Endometrium (tissue), 2 donors: ENCODE measurements at regions not wholly inside any gene's neighbourhood (a gene's known extent, or its start where the extent isn't known, plus 50 kb on each side); places are given as distances from the start of the nearest gene placed in this dataset.
A peak's percentile ranks its signal among the peaks of the same experiment; 100 is the strongest.
"Not testable (repeated sequence)": the region's sequence is repeated elsewhere in the genome, so short reads cannot be mapped to it uniquely, and the experiment has no call there.

Experiments
- FAIRE-seq: peaks from 2 replicates; lab custom pipeline; 2012; peaks lifted over from hg19 to GRCh38; lab: Jason Lieb, UNC
- donor health status: control.
- donor health status: control.

- no peak for FAIRE-seq
These were observed 610.9 kb downstream of the DTWD2 start for GRCh38 chr5:118377420-118377819.

DNA sequence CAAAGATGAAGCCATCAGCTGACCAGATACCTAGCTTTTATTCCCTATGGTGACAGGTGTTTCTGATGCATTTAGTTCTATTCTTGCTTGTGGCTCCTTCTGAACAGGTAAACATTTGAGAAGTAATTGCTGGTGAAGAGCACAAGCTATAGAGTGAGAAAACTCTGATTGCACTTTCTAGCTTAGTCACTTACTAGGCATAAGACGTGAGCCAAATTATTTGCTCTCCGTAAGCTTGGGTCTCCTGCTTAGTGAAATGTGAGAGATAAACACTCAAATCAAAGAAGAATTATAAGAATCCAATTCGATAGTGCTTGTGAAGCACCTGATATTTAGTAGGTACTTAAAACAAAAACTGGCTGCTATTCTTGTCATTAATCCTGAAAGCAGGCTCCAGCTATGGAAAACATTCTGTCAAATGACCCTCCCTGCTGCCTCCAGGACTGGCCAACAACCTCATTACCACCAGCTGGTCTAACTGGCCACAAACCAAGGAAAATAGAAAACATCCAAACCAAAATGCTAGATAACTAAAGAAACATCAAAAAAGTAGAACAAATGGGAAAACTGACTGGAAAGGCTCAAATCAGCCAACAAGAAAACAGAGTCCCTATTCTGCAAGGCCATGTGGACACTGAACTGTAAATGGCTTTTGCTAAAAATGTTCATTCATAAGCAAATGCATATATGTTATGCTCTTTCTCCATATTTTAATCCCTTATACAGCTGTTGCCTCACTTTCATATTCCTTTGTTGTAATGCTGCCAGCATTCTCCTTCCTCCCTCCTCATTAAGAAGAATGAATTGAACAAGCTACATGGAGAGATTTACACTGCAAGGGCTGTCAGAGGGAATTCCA is 616.1 kb downstream of the DTWD2 start:
- peak; percentile 92 for FAIRE-seq

DNA sequence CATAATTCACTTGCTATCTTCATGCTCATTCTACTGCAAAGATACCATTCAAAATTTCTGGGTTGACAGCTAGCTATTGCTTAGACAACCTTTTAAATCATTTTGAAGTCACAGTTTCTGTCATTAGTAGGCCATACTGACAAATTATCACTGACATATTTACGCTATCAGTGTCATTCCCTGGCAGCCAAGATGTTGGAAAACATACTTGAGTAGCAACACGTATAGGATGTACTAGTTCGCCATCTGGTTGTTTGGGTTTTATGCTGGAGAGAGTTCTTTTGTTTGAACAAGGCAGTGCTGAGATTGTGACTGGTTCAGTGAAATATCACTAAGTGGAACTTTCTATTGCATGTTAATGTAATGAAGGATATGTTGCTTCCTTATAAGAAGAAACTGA is 621.9 kb downstream of the DTWD2 start:
- FAIRE-seq, result no peak

DNA sequence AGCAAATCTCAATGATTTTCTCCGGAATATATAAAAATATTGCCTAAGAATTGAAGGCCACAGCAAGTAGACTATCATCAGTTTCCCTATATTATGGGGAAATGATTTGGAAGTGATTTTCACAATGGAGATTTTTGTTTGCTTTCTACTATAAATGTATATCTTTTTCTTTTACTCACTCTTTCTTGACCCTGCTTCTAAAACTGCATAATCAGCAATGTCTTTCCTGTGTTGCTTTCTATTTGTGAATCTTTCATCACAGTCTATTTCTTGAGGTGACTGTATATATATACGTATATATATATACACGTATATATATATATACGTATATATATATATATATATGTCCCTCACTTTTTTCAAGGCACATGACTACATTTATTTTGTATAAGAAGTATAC is 622.6 kb downstream of the DTWD2 start:
- FAIRE-seq, result no peak

DNA sequence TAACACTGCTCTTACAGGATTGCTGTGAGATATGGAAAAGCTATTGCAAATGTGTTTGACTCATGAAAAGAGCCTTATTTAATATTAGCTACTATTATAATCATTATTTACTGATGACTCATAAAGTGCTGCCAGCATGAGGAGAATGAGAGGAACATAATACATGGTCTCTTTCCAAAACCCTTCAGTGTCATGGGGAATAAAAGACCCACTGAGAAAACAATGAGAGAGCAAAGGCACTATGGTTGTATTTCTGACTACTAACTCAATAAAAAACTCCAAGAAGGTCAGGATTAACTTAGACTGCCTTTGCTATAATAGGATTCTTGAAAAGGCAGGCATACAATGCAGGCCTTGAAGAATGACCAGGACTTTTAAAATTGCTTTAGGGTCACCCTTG is 633.5 kb downstream of the DTWD2 start:
- peak; percentile 98 for FAIRE-seq

DNA sequence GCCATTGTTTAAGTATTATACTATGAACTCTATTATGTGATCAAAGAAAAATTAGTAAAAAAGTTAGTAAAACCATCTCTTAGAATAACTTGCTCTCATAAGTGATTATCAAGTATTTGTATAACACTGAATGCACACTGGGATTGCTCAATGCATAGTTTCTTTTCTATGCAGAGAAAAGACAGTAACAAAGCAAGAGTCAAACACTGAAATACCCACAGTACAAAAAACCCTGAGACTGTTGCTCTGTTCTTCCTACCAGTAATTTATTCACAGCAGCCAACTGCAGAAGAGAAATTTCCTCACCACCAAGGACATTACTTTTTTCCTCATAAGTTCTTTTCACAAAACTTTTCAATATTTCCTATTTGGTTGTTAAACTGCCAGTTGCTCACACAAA is 634.4 kb downstream of the DTWD2 start:
- FAIRE-seq, result no peak

DNA sequence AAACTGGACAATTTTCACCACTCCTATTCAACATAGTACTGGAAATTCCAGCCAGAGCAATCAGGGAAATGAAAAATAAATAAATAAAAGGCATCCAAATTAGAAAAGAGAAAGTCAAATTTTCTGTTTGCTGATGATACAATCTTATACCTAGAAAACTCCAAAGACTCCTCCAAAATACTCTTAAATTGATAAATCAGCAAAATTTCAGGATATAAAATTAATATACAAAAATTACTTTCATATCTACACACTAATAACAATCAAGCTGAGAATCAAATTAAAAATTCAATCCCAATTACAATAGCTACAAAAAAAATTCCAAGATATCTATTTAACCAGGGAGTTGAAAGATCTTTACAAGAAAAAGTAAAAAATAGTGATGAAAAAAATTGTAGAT is 651.9 kb downstream of the DTWD2 start:
- FAIRE-seq, result no peak

GRCh38 chr5:118327389-118327788 is 661.0 kb downstream of the DTWD2 start:
- no peak for FAIRE-seq

DNA sequence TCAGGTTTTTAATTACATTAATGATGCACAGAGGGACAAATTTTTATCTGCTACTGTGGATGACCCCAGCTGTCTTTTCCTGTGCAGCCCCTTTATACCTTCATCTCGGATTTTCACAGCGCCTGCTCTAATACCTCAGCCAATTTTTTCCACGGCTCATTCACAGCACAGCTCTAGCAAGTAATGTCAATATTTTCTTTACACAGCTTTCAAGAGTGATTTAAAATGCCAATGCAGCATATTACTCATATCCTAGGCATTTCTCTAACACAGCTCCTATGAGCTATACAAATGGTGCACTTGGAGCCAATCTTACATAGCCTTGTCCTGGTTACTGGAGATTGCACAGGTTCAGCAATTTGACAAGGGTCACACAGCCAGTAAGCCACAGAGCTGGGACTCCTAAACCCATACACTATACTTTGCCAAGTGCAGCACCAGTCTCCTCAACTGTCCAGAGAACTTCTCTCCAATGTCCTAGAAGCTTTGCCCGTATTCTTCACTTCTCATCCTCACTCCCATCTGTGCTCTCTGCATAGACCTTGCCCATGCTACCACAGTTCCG is 661.8 kb downstream of the DTWD2 start:
- FAIRE-seq, result no peak

DNA sequence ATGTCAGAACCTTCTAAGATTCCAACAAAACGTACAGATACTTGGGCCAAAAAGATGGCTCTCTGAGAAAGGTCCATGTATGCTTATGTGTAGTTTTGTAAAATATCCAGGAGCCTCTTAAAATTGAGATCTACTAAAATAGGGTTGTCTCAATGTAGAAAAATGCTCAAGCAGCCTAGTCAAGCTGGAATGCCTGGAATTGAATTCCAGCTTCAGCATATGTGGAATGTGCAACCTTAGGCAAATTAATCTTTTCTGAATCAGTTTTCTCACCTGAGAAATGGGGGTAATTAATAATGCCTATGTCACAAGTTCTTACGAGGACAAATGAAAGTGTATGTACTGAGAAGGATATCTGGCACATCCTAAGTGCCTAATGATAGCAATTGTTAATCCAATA is 662.4 kb downstream of the DTWD2 start:
- FAIRE-seq, result no peak

DNA sequence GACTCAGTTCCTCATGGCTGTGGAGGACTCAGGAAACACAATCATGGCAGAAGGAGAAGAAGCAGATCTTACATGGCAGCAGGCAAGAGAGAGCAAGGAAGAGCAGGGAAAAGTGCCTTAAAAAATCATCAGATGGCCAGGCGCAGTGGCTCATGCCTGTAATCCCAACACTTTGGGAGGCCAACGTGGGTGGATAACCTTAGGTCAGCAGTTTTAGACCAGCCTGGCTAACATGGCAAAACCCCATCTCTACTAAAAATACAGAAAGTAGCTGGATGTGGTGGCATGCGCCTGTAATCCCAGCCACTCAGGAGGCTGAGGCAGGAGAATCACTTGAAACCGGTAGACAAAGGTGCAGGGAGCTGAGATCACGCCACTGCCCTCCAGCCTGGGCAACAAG is 664.6 kb downstream of the DTWD2 start:
- not testable (repeated sequence) for FAIRE-seq

- no peak for FAIRE-seq
These were observed 667.3 kb downstream of the DTWD2 start for GRCh38 chr5:118321081-118321480.

DNA sequence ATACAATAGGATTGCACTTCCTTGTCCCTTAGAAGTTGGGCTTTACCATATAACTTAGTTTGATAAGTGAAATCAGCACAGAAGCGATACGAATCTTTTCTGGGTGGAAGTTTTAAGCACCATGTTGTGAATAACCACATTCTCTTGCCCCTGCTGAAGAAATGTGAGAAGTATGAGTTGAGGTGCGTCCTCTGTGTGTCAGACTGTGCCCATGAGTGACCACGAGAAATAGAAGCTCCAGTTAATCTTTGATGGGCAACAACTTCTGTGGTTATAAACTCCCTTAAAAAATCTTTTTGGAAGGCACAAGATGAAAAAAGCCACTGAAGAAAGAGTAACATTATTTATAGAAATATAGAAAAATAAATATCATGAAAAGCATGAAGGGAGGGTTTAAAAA is 668.2 kb downstream of the DTWD2 start:
- FAIRE-seq, result no peak

- peak; percentile 96 for FAIRE-seq
These were observed 673.4 kb downstream of the DTWD2 start for GRCh38 chr5:118314931-118315330.

DNA sequence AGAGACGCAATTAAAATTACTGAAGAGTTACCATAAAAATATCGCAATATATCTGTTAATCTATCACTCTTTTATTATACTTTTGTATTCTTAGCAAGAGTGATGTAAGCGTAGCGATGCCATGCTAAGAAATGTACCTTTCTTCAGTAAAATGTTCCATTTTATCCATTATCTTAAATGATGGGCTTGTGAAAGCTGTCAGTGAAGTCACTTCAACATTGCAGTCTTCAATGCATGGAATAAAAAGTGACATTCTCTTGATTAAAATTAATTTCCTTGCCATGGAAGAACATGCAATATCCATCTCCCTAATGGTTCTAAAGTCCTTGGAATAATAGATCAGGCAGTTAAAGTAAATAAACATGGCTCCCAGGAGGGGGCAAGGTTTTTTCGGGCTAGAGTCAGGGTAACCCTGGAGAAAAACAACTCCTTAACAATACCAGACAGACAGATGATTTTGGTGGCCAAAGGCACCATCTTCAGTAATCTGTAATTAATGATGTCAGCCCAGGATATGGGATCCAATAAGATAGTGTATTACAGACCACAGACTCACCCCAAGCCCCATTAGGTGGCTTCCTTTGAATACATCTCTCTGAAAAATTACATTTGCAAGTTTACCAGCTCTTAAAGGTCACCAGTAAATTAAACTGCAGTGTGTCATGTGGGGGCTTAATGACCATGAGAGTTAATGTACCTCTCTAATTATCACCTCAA is 677.1 kb downstream of the DTWD2 start:
- FAIRE-seq, result no peak

GRCh38 chr5:118310401-118310800 is 677.9 kb downstream of the DTWD2 start:
- FAIRE-seq, result no peak

GRCh38 chr5:118303296-118303695 is 685.1 kb downstream of the DTWD2 start:
- FAIRE-seq, result peak; percentile 70

DNA sequence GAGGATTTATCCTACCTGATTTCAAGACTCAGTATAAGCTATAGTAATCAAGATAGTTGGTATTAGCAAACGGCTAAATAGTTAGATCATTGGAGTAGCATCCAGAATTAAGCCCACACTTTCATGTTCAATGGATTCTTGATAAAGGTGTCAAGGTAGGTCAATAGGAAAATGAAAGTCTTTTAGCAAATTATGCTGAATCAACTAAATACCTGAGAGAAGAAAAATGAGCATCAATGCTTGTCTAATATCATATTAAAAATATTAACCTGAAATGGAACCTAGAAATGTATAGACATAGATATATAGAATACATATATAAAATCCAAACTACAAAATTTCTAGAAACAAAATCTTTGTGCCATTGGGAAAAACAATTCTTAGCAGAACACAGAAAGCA is 685.6 kb downstream of the DTWD2 start:
- FAIRE-seq, result no peak

DNA sequence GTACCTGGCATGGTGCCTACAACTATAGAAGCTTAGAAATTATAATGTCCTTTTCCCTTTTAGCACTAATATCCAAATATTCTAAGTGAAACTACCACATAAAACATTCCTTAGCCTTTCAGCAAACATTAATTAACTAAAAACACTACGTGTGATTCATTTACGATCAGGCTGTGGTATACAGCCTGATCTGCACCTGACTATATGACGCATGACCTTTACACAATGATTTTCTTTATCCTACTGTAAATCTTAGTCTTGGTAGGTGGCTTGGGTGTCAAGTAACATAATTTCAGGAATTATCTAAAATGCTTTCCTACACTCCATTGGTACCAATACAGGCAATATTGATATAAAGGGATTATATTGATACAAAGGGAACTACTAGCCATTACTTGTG is 686.7 kb downstream of the DTWD2 start:
- FAIRE-seq, result no peak

- FAIRE-seq, result no peak
These were observed 693.3 kb downstream of the DTWD2 start for GRCh38 chr5:118295045-118295444.

DNA sequence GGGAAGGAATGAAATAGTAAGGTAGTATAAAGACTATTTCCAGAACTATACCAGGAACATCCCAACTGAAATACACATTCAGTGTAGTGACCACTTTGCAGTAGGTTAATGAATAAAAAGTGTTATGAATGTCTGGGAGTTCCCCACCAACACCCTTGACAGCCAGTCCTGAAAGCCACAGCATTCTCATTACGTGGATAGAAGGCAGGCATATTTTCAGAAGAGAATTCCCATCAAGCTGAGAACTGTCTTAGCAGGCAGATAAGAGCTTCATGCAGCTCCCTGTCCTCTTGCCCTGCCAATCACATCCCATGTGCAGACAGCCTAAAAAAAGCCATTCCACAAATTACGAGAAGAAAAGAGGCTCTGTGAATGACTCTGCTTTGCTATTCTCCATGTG is 695.0 kb downstream of the DTWD2 start:
- FAIRE-seq, result no peak

- FAIRE-seq, result no peak
These were observed 698.1 kb downstream of the DTWD2 start for GRCh38 chr5:118290204-118290603.

DNA sequence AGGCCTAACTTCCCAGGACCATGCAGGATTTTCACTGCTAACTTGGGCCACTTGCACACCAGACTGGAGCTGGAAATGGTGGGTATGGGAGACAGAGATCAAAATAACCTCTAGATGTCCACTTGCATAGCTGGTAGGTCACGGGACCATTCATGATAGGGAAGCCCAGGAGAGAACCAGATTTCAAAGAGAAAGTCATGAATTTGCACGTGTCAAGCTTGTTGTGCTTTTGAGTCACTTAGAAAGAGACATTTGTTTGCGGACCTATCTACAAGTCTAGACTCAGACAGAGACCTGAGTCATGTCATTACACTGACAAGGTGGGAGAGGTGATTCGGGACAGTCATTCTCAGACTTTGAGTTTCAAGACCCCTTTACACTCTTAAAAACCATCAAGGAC is 704.1 kb downstream of the DTWD2 start:
- not testable (repeated sequence) for FAIRE-seq
